Kidney epithelial cell (primary cell): ENCODE measurements at regions not wholly inside any gene's neighbourhood (a gene's known extent, or its start where the extent isn't known, plus 50 kb on each side); places are given as distances from the start of the nearest gene placed in this dataset.
"Not testable (repeated sequence)": the region's sequence is repeated elsewhere in the genome, so short reads cannot be mapped to it uniquely, and the experiment has no call there.

ENCODE experiments used
- DNase-seq: peaks from one replicate; pipeline ENCODE4 v3.0.0-alpha.2; 2010; ENCODE audit warnings: low read depth
- H3K27me3 ChIP-seq: 2 replicates; pipeline ENCODE4 v1.6.0; 2011; ENCODE audit warnings: low read length; ENCODE audit not compliant: control insufficient read depth, insufficient read depth
- H3K36me3 ChIP-seq: 2 replicates; pipeline ENCODE4 v1.5.1; 2011; ENCODE audit warnings: low read length; ENCODE audit not compliant: control insufficient read depth, insufficient read depth
- H3K4me3 ChIP-seq: 2 replicates; pipeline ENCODE4 v1.5.1; 2011; ENCODE audit warnings: low read depth, mild to moderate bottlenecking, control low read depth, low read length
- CTCF ChIP-seq: IDR thresholded peaks from 2 replicates; pipeline ENCODE4 v1.5.1; 2011; ENCODE audit warnings: mild to moderate bottlenecking, moderate library complexity, low read length, control low read depth, inconsistent platforms; ENCODE audit not compliant: insufficient read depth, poor library complexity, severe bottlenecking

GRCh38 chr3:165981318-165981717 lies 144.1 kb upstream of the BCHE start:
- H3K36me3 ChIP-seq = no peaks in the 10 kb centered on the region
- no peak for DNase-seq
- no peak overlapping the region for H3K4me3 ChIP-seq
- no peak for TF ChIP-seq CTCF
- H3K27me3 ChIP-seq = no peaks in the 10 kb centered on the region

- H3K4me3 ChIP-seq, DNase-seq, H3K36me3 ChIP-seq, H3K27me3 ChIP-seq: not testable (repeated sequence)
Observed at GRCh38 chr3:165960825-165961224, 123.6 kb upstream of the BCHE start.

- H3K27me3 ChIP-seq = no peaks in the 10 kb centered on the region
- no peak overlapping the region for H3K4me3 ChIP-seq
- H3K36me3 ChIP-seq = no peaks in the 10 kb centered on the region
- no peak for TF ChIP-seq CTCF
- DNase-seq = no peak
Observed at GRCh38 chr3:165954171-165954570, 116.9 kb upstream of the BCHE start.

- no peaks in the 10 kb centered on the region for H3K36me3 ChIP-seq
- H3K4me3 ChIP-seq = no peak overlapping the region
- no peak for TF ChIP-seq CTCF
- no peaks in the 10 kb centered on the region for H3K27me3 ChIP-seq
- no peak for DNase-seq
Observed at GRCh38 chr3:165946360-165946759, 109.1 kb upstream of the BCHE start.

- DNase-seq = no peak
- TF ChIP-seq CTCF = no peak
- H3K36me3 ChIP-seq = no peaks in the 10 kb centered on the region
- no peak overlapping the region for H3K4me3 ChIP-seq
- H3K27me3 ChIP-seq = no peaks in the 10 kb centered on the region
Observed at GRCh38 chr3:165938986-165939540, 101.8 kb upstream of the BCHE start.

GRCh38 chr3:165936081-165936480 lies 98.9 kb upstream of the BCHE start:
- DNase-seq = not testable (repeated sequence)

GRCh38 chr3:165924301-165924791 lies 87.1 kb upstream of the BCHE start:
- H3K4me3 ChIP-seq, DNase-seq, H3K36me3 ChIP-seq, H3K27me3 ChIP-seq: not testable (repeated sequence)

More at GRCh38 chr3:165936081-165936480, 98.9 kb upstream of the BCHE start:
- H3K27me3 ChIP-seq, H3K4me3 ChIP-seq, H3K36me3 ChIP-seq: not testable (repeated sequence)
